ENCODE measurements at regions not wholly inside any gene's neighbourhood (a gene's known extent, or its start where the extent isn't known, plus 50 kb on each side); places are given as distances from the start of the nearest gene placed in this dataset.

GRCh38 chr5:53343187-53343586 lies 137.2 kb upstream of the FST start:
- no peaks in the 10 kb centered on the region for H3K36me3 ChIP-seq (ENCODE audit: control insufficient read depth, insufficient read depth, low read length)
- H3K4me3 ChIP-seq (ENCODE audit: low read depth, low read length), result no peak overlapping the region
- no peak overlapping the region for H3K27ac ChIP-seq (ENCODE audit: low read depth, low read length)
- no peaks in the 10 kb centered on the region for H3K9me3 ChIP-seq (ENCODE audit: control insufficient read depth, insufficient read depth, low read length)
- H3K4me1 ChIP-seq (ENCODE audit: control insufficient read depth, insufficient read depth, low read length), result no peaks in the 10 kb centered on the region
- no peak overlapping the region for H3K9ac ChIP-seq (ENCODE audit: low read depth, low read length)
- no peaks in the 10 kb centered on the region for H3K27me3 ChIP-seq (ENCODE audit: control insufficient read depth, insufficient read depth, low read length)

GRCh38 chr5:53350368-53350767 lies 130.1 kb upstream of the FST start:
- no peak overlapping the region for H3K27ac ChIP-seq (ENCODE audit: low read depth, low read length)
- no peaks in the 10 kb centered on the region for H3K9me3 ChIP-seq (ENCODE audit: control insufficient read depth, insufficient read depth, low read length)
- no peaks in the 10 kb centered on the region for H3K36me3 ChIP-seq (ENCODE audit: control insufficient read depth, insufficient read depth, low read length)
- no peak overlapping the region for H3K4me3 ChIP-seq (ENCODE audit: low read depth, low read length)
- H3K4me1 ChIP-seq (ENCODE audit: control insufficient read depth, insufficient read depth, low read length), result 0 out of 2 replicates have a peak, but pooled peaks cover 6% of the 10 kb centered on the region
- no peak overlapping the region for H3K9ac ChIP-seq (ENCODE audit: low read depth, low read length)
- H3K27me3 ChIP-seq (ENCODE audit: control insufficient read depth, insufficient read depth, low read length), result no peaks in the 10 kb centered on the region

GRCh38 chr5:53350991-53351770 lies 129.2 kb upstream of the FST start:
- H3K27me3 ChIP-seq (ENCODE audit: control insufficient read depth, insufficient read depth, low read length), result no peaks in the 10 kb centered on the region
- no peak overlapping the region for H3K27ac ChIP-seq (ENCODE audit: low read depth, low read length)
- no peak overlapping the region for H3K4me3 ChIP-seq (ENCODE audit: low read depth, low read length)
- 0 out of 2 replicates have a peak, but pooled peaks cover 6% of the 10 kb centered on the region for H3K4me1 ChIP-seq (ENCODE audit: control insufficient read depth, insufficient read depth, low read length)
- no peak overlapping the region for H3K9ac ChIP-seq (ENCODE audit: low read depth, low read length)
- no peaks in the 10 kb centered on the region for H3K36me3 ChIP-seq (ENCODE audit: control insufficient read depth, insufficient read depth, low read length)
- no peaks in the 10 kb centered on the region for H3K9me3 ChIP-seq (ENCODE audit: control insufficient read depth, insufficient read depth, low read length)

- no peaks in the 10 kb centered on the region for H3K9me3 ChIP-seq (ENCODE audit: control insufficient read depth, insufficient read depth, low read length)
- no peaks in the 10 kb centered on the region for H3K27me3 ChIP-seq (ENCODE audit: control insufficient read depth, insufficient read depth, low read length)
- no peak overlapping the region for H3K9ac ChIP-seq (ENCODE audit: low read depth, low read length)
- H3K4me3 ChIP-seq (ENCODE audit: low read depth, low read length), result no peak overlapping the region
- H3K36me3 ChIP-seq (ENCODE audit: control insufficient read depth, insufficient read depth, low read length), result no peaks in the 10 kb centered on the region
- no peak overlapping the region for H3K27ac ChIP-seq (ENCODE audit: low read depth, low read length)
- H3K4me1 ChIP-seq (ENCODE audit: control insufficient read depth, insufficient read depth, low read length), result no peaks in the 10 kb centered on the region
These were observed 125.1 kb upstream of the FST start for GRCh38 chr5:53355316-53355715.

- no peak overlapping the region for H3K9ac ChIP-seq (ENCODE audit: low read depth, low read length)
- no peaks in the 10 kb centered on the region for H3K9me3 ChIP-seq (ENCODE audit: control insufficient read depth, insufficient read depth, low read length)
- H3K27me3 ChIP-seq (ENCODE audit: control insufficient read depth, insufficient read depth, low read length), result no peaks in the 10 kb centered on the region
- H3K27ac ChIP-seq (ENCODE audit: low read depth, low read length), result no peak overlapping the region
- no peaks in the 10 kb centered on the region for H3K36me3 ChIP-seq (ENCODE audit: control insufficient read depth, insufficient read depth, low read length)
- no peak overlapping the region for H3K4me3 ChIP-seq (ENCODE audit: low read depth, low read length)
- H3K4me1 ChIP-seq (ENCODE audit: control insufficient read depth, insufficient read depth, low read length), result no peaks in the 10 kb centered on the region
These were observed 124.5 kb upstream of the FST start for GRCh38 chr5:53355931-53356330.

- Histone ChIP-seq H3K4me1 (ENCODE audit: control insufficient read depth, insufficient read depth, low read length) (no peaks in the 10 kb centered on the region), H3K27me3 (ENCODE audit: control insufficient read depth, insufficient read depth, low read length) (no peaks in the 10 kb centered on the region), H3K4me3 (ENCODE audit: low read depth, low read length) (no peak overlapping the region), H3K36me3 (ENCODE audit: control insufficient read depth, insufficient read depth, low read length) (no peaks in the 10 kb centered on the region), H3K27ac (ENCODE audit: low read depth, low read length) (no peak overlapping the region), H3K9ac (ENCODE audit: low read depth, low read length) (no peak overlapping the region), H3K9me3 (ENCODE audit: control insufficient read depth, insufficient read depth, low read length) (no peaks in the 10 kb centered on the region)
These were observed 123.0 kb upstream of the FST start for GRCh38 chr5:53357439-53357838.

GRCh38 chr5:53358794-53359193 lies 121.6 kb upstream of the FST start:
- Histone ChIP-seq H3K27ac (ENCODE audit: low read depth, low read length) (no peak overlapping the region), H3K4me3 (ENCODE audit: low read depth, low read length) (no peak overlapping the region), H3K9ac (ENCODE audit: low read depth, low read length) (no peak overlapping the region), H3K27me3 (ENCODE audit: control insufficient read depth, insufficient read depth, low read length) (no peaks in the 10 kb centered on the region), H3K4me1 (ENCODE audit: control insufficient read depth, insufficient read depth, low read length) (no peaks in the 10 kb centered on the region), H3K36me3 (ENCODE audit: control insufficient read depth, insufficient read depth, low read length) (no peaks in the 10 kb centered on the region), H3K9me3 (ENCODE audit: control insufficient read depth, insufficient read depth, low read length) (no peaks in the 10 kb centered on the region)

GRCh38 chr5:53359916-53360517 lies 120.4 kb upstream of the FST start:
- Histone ChIP-seq H3K9me3 (ENCODE audit: control insufficient read depth, insufficient read depth, low read length) (no peaks in the 10 kb centered on the region), H3K27ac (ENCODE audit: low read depth, low read length) (no peak overlapping the region)

GRCh38 chr5:53360811-53361210 lies 119.6 kb upstream of the FST start:
- no peaks in the 10 kb centered on the region for H3K36me3 ChIP-seq (ENCODE audit: control insufficient read depth, insufficient read depth, low read length)
- H3K4me3 ChIP-seq (ENCODE audit: low read depth, low read length), result no peak overlapping the region
- no peaks in the 10 kb centered on the region for H3K9me3 ChIP-seq (ENCODE audit: control insufficient read depth, insufficient read depth, low read length)
- no peaks in the 10 kb centered on the region for H3K4me1 ChIP-seq (ENCODE audit: control insufficient read depth, insufficient read depth, low read length)
- H3K27ac ChIP-seq (ENCODE audit: low read depth, low read length), result no peak overlapping the region
- H3K27me3 ChIP-seq (ENCODE audit: control insufficient read depth, insufficient read depth, low read length), result no peaks in the 10 kb centered on the region
- no peak overlapping the region for H3K9ac ChIP-seq (ENCODE audit: low read depth, low read length)

More at GRCh38 chr5:53359916-53360517, 120.4 kb upstream of the FST start:
- no peak overlapping the region for H3K4me3 ChIP-seq (ENCODE audit: low read depth, low read length)
- H3K36me3 ChIP-seq (ENCODE audit: control insufficient read depth, insufficient read depth, low read length), result no peaks in the 10 kb centered on the region
- H3K27me3 ChIP-seq (ENCODE audit: control insufficient read depth, insufficient read depth, low read length), result no peaks in the 10 kb centered on the region
- no peak overlapping the region for H3K9ac ChIP-seq (ENCODE audit: low read depth, low read length)
- H3K4me1 ChIP-seq (ENCODE audit: control insufficient read depth, insufficient read depth, low read length), result no peaks in the 10 kb centered on the region

- Histone ChIP-seq H3K9ac (ENCODE audit: low read depth, low read length) (no peak overlapping the region), H3K27me3 (ENCODE audit: control insufficient read depth, insufficient read depth, low read length) (no peaks in the 10 kb centered on the region), H3K4me1 (ENCODE audit: control insufficient read depth, insufficient read depth, low read length) (no peaks in the 10 kb centered on the region), H3K4me3 (ENCODE audit: low read depth, low read length) (no peak overlapping the region), H3K36me3 (ENCODE audit: control insufficient read depth, insufficient read depth, low read length) (no peaks in the 10 kb centered on the region), H3K27ac (ENCODE audit: low read depth, low read length) (no peak overlapping the region), H3K9me3 (ENCODE audit: control insufficient read depth, insufficient read depth, low read length) (no peaks in the 10 kb centered on the region)
These were observed 118.7 kb upstream of the FST start for GRCh38 chr5:53361708-53362107.

- Histone ChIP-seq H3K27ac (ENCODE audit: low read depth, low read length) (no peak overlapping the region), H3K4me3 (ENCODE audit: low read depth, low read length) (no peak overlapping the region), H3K9me3 (ENCODE audit: control insufficient read depth, insufficient read depth, low read length) (no peaks in the 10 kb centered on the region), H3K4me1 (ENCODE audit: control insufficient read depth, insufficient read depth, low read length) (no peaks in the 10 kb centered on the region), H3K36me3 (ENCODE audit: control insufficient read depth, insufficient read depth, low read length) (no peaks in the 10 kb centered on the region), H3K9ac (ENCODE audit: low read depth, low read length) (no peak overlapping the region), H3K27me3 (ENCODE audit: control insufficient read depth, insufficient read depth, low read length) (no peaks in the 10 kb centered on the region)
These were observed 117.9 kb upstream of the FST start for GRCh38 chr5:53362521-53362941.
